GM12878 (cell line): ENCODE measurements at regions not wholly inside any gene's neighbourhood (a gene's known extent, or its start where the extent isn't known, plus 50 kb on each side); places are given as distances from the start of the nearest gene placed in this dataset.

Experiments
- ATAC-seq: fragments of 200-7000 bp; cut with Tn5 transposase; 3 replicates; pipeline ENCODE4 v1.9.1; 2020; ENCODE audit warnings: mild to moderate bottlenecking, moderate library complexity
- BruUV-seq: library from RNA; stranded (reverse); fragments of 400-500 nt; replicated peaks from 2 replicates; lab custom pipeline; 2021; lab: Mats Ljungman, UMichigan
- CTCF ChIA-PET: fragments of 300-600 bp; sonication (Branson Sonifier 250); formaldehyde crosslinking; extraction: SDS; loops from one replicate; lab custom pipeline; 2021; ENCODE audit warnings: inconsistent platforms; lab: Yijun Ruan, JAX
- POLR2A ChIA-PET: fragments of 350-600 bp; formaldehyde crosslinking; extraction: SDS; loops from one replicate; lab custom pipeline; 2021; ENCODE audit warnings: inconsistent platforms; lab: Charles Lee
- RAD21 ChIA-PET: fragments of 300-600 bp; sonication (Branson Sonifier 250); formaldehyde crosslinking; loops from one replicate; lab custom pipeline; 2023; ENCODE audit warnings: antibody characterized with exemption; ENCODE audit not compliant: unreplicated experiment; lab: Charles Lee
- SMC1A ChIA-PET: fragments of 300-600 bp; sonication (Branson Sonifier 250); formaldehyde crosslinking; loops from one replicate; lab custom pipeline; 2023; ENCODE audit not compliant: unreplicated experiment, uncharacterized antibody; lab: Charles Lee
- DNase-seq: peaks from one replicate; pipeline ENCODE4 v3.0.0-alpha.2; 2011; ENCODE audit warnings: low read depth, low spot score
- FAIRE-seq: peaks from 3 replicates; lab custom pipeline; 2011; peaks lifted over from hg19 to GRCh38; lab: Jason Lieb, UNC
- H2AFZ ChIP-seq: 2 replicates; pipeline ENCODE4 v1.6.0; 2011; ENCODE audit warnings: low read depth, low read length, control low read depth; ENCODE audit not compliant: control insufficient read depth
- H3K27ac ChIP-seq: 2 replicates; pipeline ENCODE4 v1.5.1; 2011; ENCODE audit warnings: control low read depth; ENCODE audit not compliant: control insufficient read depth, insufficient read depth
- H3K27me3 ChIP-seq, 2 experiments: replicated peaks in 1 of 2; 2 replicates each; pipeline versions ENCODE4 v1.6.0 to v1.6.1; 2011; ENCODE audit warnings: low read length in 1 of 2; ENCODE audit not compliant: control insufficient read depth in 2 of 2, insufficient read depth in 2 of 2
- H3K36me3 ChIP-seq, 2 experiments: 2 replicates each; pipeline ENCODE4 v1.5.1; 2011; ENCODE audit warnings: low read length in 1 of 2; ENCODE audit not compliant: control insufficient read depth in 2 of 2, insufficient read depth in 2 of 2
- H3K4me1 ChIP-seq: 2 replicates; pipeline ENCODE4 v1.6.1; 2011; ENCODE audit warnings: mild to moderate bottlenecking, low read length, moderate library complexity, mixed read lengths; ENCODE audit not compliant: control insufficient read depth, insufficient read depth
- H3K4me2 ChIP-seq: 2 replicates; pipeline ENCODE4 v1.6.0; 2011; ENCODE audit warnings: control low read depth; ENCODE audit not compliant: control insufficient read depth, insufficient read depth
- H3K4me3 ChIP-seq: fragments of 200-600 bp; sonication (generic); 2 replicates; pipeline ENCODE4 v1.5.1; 2016
- H3K79me2 ChIP-seq: 2 replicates; pipeline ENCODE4 v1.6.0; 2011; ENCODE audit warnings: low read length; ENCODE audit not compliant: control insufficient read depth, insufficient read depth
- H3K9ac ChIP-seq: 2 replicates; pipeline ENCODE4 v1.8.0; 2011; ENCODE audit warnings: low read length, control low read depth, mixed read lengths; ENCODE audit not compliant: control insufficient read depth, insufficient read depth
- H3K9me3 ChIP-seq: replicated peaks from 3 replicates; pipeline ENCODE4 v1.5.1; 2011; ENCODE audit warnings: mild to moderate bottlenecking, low read length; ENCODE audit not compliant: control insufficient read depth, insufficient read depth
- H4K20me1 ChIP-seq: 2 replicates; pipeline ENCODE4 v1.6.0; 2011; ENCODE audit not compliant: control insufficient read depth, insufficient read depth
- CREB1 ChIP-seq: IDR thresholded peaks from 2 replicates; pipeline ENCODE4 v1.6.1; 2012; ENCODE audit warnings: low read depth, mild to moderate bottlenecking, inconsistent platforms
- DPF2 ChIP-seq: fragments of 450-650 bp; IDR thresholded peaks from 2 replicates; pipeline ENCODE4 v1.6.1; 2017; ENCODE audit warnings: mild to moderate bottlenecking
- KDM1A ChIP-seq: fragments of 200-600 bp; sonication (generic); IDR thresholded peaks from 2 replicates; pipeline ENCODE4 v1.6.1; 2016; ENCODE audit warnings: borderline replicate concordance
- MYB ChIP-seq: fragments of 150-350 bp; IDR thresholded peaks from 2 replicates; pipeline ENCODE4 v1.6.1; 2014; ENCODE audit warnings: mild to moderate bottlenecking, low read depth, low read length, borderline replicate concordance
- NR2C1 ChIP-seq: fragments of 450-650 bp; IDR thresholded peaks from 2 replicates; pipeline ENCODE4 v1.6.1; 2017; ENCODE audit warnings: antibody characterized with exemption, mild to moderate bottlenecking, moderate library complexity
- PAX5 ChIP-seq: IDR thresholded peaks from 2 replicates; pipeline ENCODE4 v1.6.1; 2011; ENCODE audit warnings: low read depth, low read length, borderline replicate concordance
- PML ChIP-seq: IDR thresholded peaks from 2 replicates; pipeline ENCODE4 v1.6.1; 2012; ENCODE audit warnings: low read length, inconsistent platforms
- POLR2AphosphoS5 ChIP-seq: IDR thresholded peaks from 2 replicates; pipeline ENCODE4 v1.6.1; 2011; ENCODE audit warnings: mild to moderate bottlenecking, low read length, inconsistent platforms
- SUZ12 ChIP-seq: fragments of 200-600 bp; sonication (generic); IDR thresholded peaks from one replicate; pipeline ENCODE4 v1.6.1; 2018; ENCODE audit warnings: antibody characterized with exemption, mild to moderate bottlenecking; ENCODE audit not compliant: unreplicated experiment
- TBL1XR1 ChIP-seq: IDR thresholded peaks from 2 replicates; pipeline ENCODE4 v1.6.1; 2012; ENCODE audit warnings: low read depth, low read length, improper control_type of control experiment
- TCF3 ChIP-seq: IDR thresholded peaks from 2 replicates; pipeline ENCODE4 v1.6.1; 2012; ENCODE audit warnings: low read depth, mild to moderate bottlenecking, low read length, borderline replicate concordance; ENCODE audit not compliant: insufficient read depth
- TCF7 ChIP-seq: IDR thresholded peaks from 2 replicates; pipeline ENCODE4 v1.6.1; 2014; ENCODE audit warnings: antibody characterized with exemption, borderline replicate concordance
- YY1 ChIP-seq: IDR thresholded peaks from 2 replicates; pipeline ENCODE4 v1.6.1; 2011; ENCODE audit warnings: low read depth, mild to moderate bottlenecking, low read length
- ZBED1 ChIP-seq: IDR thresholded peaks from 2 replicates; pipeline ENCODE4 v1.6.1; 2016; ENCODE audit warnings: borderline replicate concordance
- WGBS: methylation state at CpG from one replicate; pipeline ENCODE4 v1.1.6; 2016; ENCODE audit warnings: low lambda C conversion rate; ENCODE audit not compliant: insufficient replicate concordance, insufficient coverage; ENCODE audit errors: missing lambda C conversion rate; 5-methylcytosine and 5-hydroxymethylcytosine counted together
- in situ Hi-C: fragments of 300-500 bp; cut with MboI; formaldehyde crosslinking; loops from 9 replicates; pipeline ENCODE4 v1.14.3; 2018; ENCODE audit warnings: mixed read lengths
- intact Hi-C: fragments of 100-400 bp; cut with micrococcal nuclease; formaldehyde crosslinking; loops from one replicate; pipeline ENCODE4 v1.14.2; 2022; ENCODE audit not compliant: unreplicated experiment
- TF ChIP-seq, protein P1 (sequence below): fragments of 450-650 bp; IDR thresholded peaks from 2 replicates; pipeline ENCODE4 v1.6.1; 2016; ENCODE audit warnings: mild to moderate bottlenecking
- TF ChIP-seq, protein P2 (sequence below): fragments of 450-650 bp; IDR thresholded peaks from 2 replicates; pipeline ENCODE4 v1.6.1; 2018; ENCODE audit warnings: mild to moderate bottlenecking, low read depth, moderate library complexity; ENCODE audit not compliant: partially characterized antibody
- TF ChIP-seq, protein P3 (sequence below): IDR thresholded peaks from 2 replicates; pipeline ENCODE4 v1.6.1; 2011; ENCODE audit warnings: mild to moderate bottlenecking, low read depth, low read length, moderate library complexity; ENCODE audit not compliant: insufficient replicate concordance

DNA sequence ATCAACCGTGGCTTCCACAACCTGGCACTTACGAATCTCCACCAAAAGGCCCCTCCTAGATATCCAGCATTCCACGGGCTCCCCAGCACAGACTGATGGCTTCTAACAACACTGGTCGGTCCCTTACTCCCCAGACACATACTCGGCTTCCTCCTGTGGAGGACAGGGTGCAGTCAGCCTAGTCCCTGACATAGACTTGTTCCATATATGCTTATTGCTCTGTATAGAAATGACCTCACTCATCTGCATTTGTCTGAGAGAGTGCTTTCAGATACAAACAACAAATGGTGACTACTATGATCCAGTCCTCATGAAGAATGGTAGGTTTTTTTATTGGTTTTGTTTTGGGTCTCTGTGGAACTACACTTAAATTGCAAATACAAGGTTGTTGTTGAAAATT lies 72.4 kb downstream of the TMEM215 start:
- in situ Hi-C loops (no loop called here), intact Hi-C loops (no loop called here)
- Histone ChIP-seq H3K4me3 (no peak overlapping the region), H3K27me3 (no peaks in the 10 kb centered on the region), H3K4me1 (no peaks in the 10 kb centered on the region), H4K20me1 (no peaks in the 10 kb centered on the region), H3K36me3 (no peaks in the 10 kb centered on the region), H3K4me2 (no peak overlapping the region), H2AFZ (no peak overlapping the region), H3K9me3 (no peaks in the 10 kb centered on the region), H3K79me2 (no peaks in the 10 kb centered on the region)
- DNase-seq = no peak
- no TSS peak for BruUV-seq
- RAD21 ChIA-PET = no interaction called here
- FAIRE-seq = no peak
- POLR2A ChIA-PET = no interaction called here
- no peak for ATAC-seq
- TF ChIP-seq CREB1 (no peak), SUZ12 (no peak), NR2C1 (no peak), ZBED1 (no peak), PAX5 (no peak), PML (no peak), KDM1A (no peak), POLR2AphosphoS5 (no peak), TCF3 (no peak), MYB (no peak), YY1 (no peak), DPF2 (no peak), TCF7 (no peak), TBL1XR1 (no peak)
- TF ChIP-seq, protein P1, sequence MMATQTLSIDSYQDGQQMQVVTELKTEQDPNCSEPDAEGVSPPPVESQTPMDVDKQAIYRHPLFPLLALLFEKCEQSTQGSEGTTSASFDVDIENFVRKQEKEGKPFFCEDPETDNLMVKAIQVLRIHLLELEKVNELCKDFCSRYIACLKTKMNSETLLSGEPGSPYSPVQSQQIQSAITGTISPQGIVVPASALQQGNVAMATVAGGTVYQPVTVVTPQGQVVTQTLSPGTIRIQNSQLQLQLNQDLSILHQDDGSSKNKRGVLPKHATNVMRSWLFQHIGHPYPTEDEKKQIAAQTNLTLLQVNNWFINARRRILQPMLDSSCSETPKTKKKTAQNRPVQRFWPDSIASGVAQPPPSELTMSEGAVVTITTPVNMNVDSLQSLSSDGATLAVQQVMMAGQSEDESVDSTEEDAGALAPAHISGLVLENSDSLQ = no peak
- TF ChIP-seq, protein P2, sequence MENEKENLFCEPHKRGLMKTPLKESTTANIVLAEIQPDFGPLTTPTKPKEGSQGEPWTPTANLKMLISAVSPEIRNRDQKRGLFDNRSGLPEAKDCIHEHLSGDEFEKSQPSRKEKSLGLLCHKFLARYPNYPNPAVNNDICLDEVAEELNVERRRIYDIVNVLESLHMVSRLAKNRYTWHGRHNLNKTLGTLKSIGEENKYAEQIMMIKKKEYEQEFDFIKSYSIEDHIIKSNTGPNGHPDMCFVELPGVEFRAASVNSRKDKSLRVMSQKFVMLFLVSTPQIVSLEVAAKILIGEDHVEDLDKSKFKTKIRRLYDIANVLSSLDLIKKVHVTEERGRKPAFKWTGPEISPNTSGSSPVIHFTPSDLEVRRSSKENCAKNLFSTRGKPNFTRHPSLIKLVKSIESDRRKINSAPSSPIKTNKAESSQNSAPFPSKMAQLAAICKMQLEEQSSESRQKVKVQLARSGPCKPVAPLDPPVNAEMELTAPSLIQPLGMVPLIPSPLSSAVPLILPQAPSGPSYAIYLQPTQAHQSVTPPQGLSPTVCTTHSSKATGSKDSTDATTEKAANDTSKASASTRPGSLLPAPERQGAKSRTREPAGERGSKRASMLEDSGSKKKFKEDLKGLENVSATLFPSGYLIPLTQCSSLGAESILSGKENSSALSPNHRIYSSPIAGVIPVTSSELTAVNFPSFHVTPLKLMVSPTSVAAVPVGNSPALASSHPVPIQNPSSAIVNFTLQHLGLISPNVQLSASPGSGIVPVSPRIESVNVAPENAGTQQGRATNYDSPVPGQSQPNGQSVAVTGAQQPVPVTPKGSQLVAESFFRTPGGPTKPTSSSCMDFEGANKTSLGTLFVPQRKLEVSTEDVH = no peak
- TF ChIP-seq, protein P3, sequence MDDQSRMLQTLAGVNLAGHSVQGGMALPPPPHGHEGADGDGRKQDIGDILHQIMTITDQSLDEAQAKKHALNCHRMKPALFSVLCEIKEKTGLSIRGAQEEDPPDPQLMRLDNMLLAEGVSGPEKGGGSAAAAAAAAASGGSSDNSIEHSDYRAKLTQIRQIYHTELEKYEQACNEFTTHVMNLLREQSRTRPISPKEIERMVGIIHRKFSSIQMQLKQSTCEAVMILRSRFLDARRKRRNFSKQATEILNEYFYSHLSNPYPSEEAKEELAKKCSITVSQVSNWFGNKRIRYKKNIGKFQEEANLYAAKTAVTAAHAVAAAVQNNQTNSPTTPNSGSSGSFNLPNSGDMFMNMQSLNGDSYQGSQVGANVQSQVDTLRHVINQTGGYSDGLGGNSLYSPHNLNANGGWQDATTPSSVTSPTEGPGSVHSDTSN = no peak
- TF ChIP-seq, all 136 proteins: peak for 0
- ChIA-PET SMC1A (no interaction called here), CTCF (no interaction called here)
- no peak overlapping the region for H3K27ac ChIP-seq
- no peak overlapping the region for H3K9ac ChIP-seq
- 28% methylated on average over 5 of the region's 5 CpGs for WGBS
